AG04449 (cell line): ENCODE measurements at regions not wholly inside any gene's neighbourhood (a gene's known extent, or its start where the extent isn't known, plus 50 kb on each side); places are given as distances from the start of the nearest gene placed in this dataset.

Experiments used
- CTCF ChIA-PET: fragments of 350-600 bp; formaldehyde crosslinking; extraction: SDS; loops from one replicate; lab custom pipeline; 2021; ENCODE audit warnings: antibody characterized with exemption; lab: Yijun Ruan, JAX
- POLR2A ChIA-PET: fragments of 400-600, 350-600 bp; formaldehyde crosslinking; extraction: SDS; loops from one replicate; lab custom pipeline; 2020; ENCODE audit warnings: antibody characterized with exemption, inconsistent platforms; lab: Yijun Ruan, JAX
- DNase-seq: peaks from one replicate; pipeline ENCODE4 v3.0.0-alpha.2; 2010; ENCODE audit warnings: low read depth, low spot score
- H3K4me3 ChIP-seq: 2 replicates; pipeline ENCODE4 v1.5.1; 2011; ENCODE audit warnings: low read depth, mild to moderate bottlenecking, control low read depth, low read length
- CTCF ChIP-seq: IDR thresholded peaks from one replicate; pipeline ENCODE4 v1.5.1; 2011; ENCODE audit warnings: mild to moderate bottlenecking, moderate library complexity, low read length, control low read depth, inconsistent platforms; ENCODE audit not compliant: insufficient read depth; ENCODE audit errors: missing control alignments

GRCh38 chr6:76701610-76702009 lies 629.1 kb upstream of the IMPG1 start:
- no peak for TF ChIP-seq CTCF
- POLR2A ChIA-PET, result no interaction called here
- CTCF ChIA-PET, result interaction anchor here (0.7 to 1.8 kb wide), 2 partner anchors 11 to 755 kb away, joined by 4 to 6 read pairs; no protein-coding TSS in a partner anchor
- DNase-seq, result no peak
- H3K4me3 ChIP-seq, result no peak overlapping the region

GRCh38 chr6:76697585-76697984 lies 625.1 kb upstream of the IMPG1 start:
- no peak for DNase-seq
- ChIA-PET POLR2A (no interaction called here), CTCF (interaction anchor here (0.6 to 1.9 kb wide), 6 partner anchors 13 to 767 kb away, joined by 3 to 7 read pairs (median 4); no protein-coding TSS in a partner anchor)
- no peak for TF ChIP-seq CTCF
- H3K4me3 ChIP-seq, result no peak overlapping the region

- ChIA-PET CTCF (interaction anchor here (1.4 kb wide), 1 partner anchor 9 kb away, joined by 3 read pairs; no protein-coding TSS in a partner anchor), POLR2A (no interaction called here)
- DNase-seq, result no peak
- TF ChIP-seq CTCF, result no peak
- H3K4me3 ChIP-seq, result no peak overlapping the region
These were observed 622.3 kb upstream of the IMPG1 start for GRCh38 chr6:76694795-76695194.

- H3K4me3 ChIP-seq, result no peak overlapping the region
- ChIA-PET CTCF (interaction anchor here (1.0 to 1.9 kb wide), 8 partner anchors 8 to 791 kb away, joined by 3 to 7 read pairs (median 4); no protein-coding TSS in a partner anchor), POLR2A (no interaction called here)
- no peak for DNase-seq
- no peak for TF ChIP-seq CTCF
These were observed 612.4 kb upstream of the IMPG1 start for GRCh38 chr6:76684875-76685274.

- POLR2A ChIA-PET, result no interaction called here
- no peak overlapping the region for H3K4me3 ChIP-seq
- DNase-seq, result no peak
- TF ChIP-seq CTCF, result no peak
- CTCF ChIA-PET, result interaction anchor here (1.0 to 4.6 kb wide), 7 partner anchors 13 to 790 kb away, joined by 3 to 27 read pairs (median 4); partner anchors contain the start of gene HTR1B
These were observed 611.5 kb upstream of the IMPG1 start for GRCh38 chr6:76683985-76684384.

- DNase-seq, result no peak
- CTCF ChIA-PET, result interaction anchor here (0.8 to 4.6 kb wide), 8 partner anchors 8 to 781 kb away, joined by 3 to 27 read pairs (median 4); partner anchors contain the start of gene HTR1B
- no peak overlapping the region for H3K4me3 ChIP-seq
- POLR2A ChIA-PET, result no interaction called here
- TF ChIP-seq CTCF, result no peak
These were observed 610.4 kb upstream of the IMPG1 start for GRCh38 chr6:76682842-76683241.
